OCI-LY7 (cell line): ENCODE measurements at regions not wholly inside any gene's neighbourhood (a gene's known extent, or its start where the extent isn't known, plus 50 kb on each side); places are given as distances from the start of the nearest gene placed in this dataset.

Experiments
- BruUV-seq: library from RNA; stranded (reverse); fragments of 400-500 nt; replicated peaks from 2 replicates; lab custom pipeline; 2021; lab: Mats Ljungman, UMichigan
- CTCF ChIA-PET: fragments of 300-600 bp; sonication (Branson Sonifier 250); formaldehyde crosslinking; loops from one replicate; lab custom pipeline; 2022; ENCODE audit warnings: antibody characterized with exemption; ENCODE audit not compliant: unreplicated experiment; lab: Charles Lee
- POLR2A ChIA-PET: fragments of 300-600 bp; sonication (Branson Sonifier 250); formaldehyde crosslinking; loops from one replicate; lab custom pipeline; 2022; ENCODE audit warnings: antibody characterized with exemption; lab: Charles Lee
- DNase-seq: peaks from one replicate; pipeline ENCODE4 v3.0.0-alpha.2; 2015; ENCODE audit warnings: low spot score
- H2AFZ ChIP-seq: fragments of 200-600 bp; sonication (generic), shearing (Covaris generic); 2 replicates; pipeline ENCODE4 v1.6.1; 2014; ENCODE audit warnings: mild to moderate bottlenecking, antibody characterized with exemption, low read length, moderate library complexity
- H3K27ac ChIP-seq: fragments of 200-600 bp; sonication (generic); 2 replicates; pipeline ENCODE4 v1.5.1; 2014; ENCODE audit warnings: mixed run types, low read depth, mild to moderate bottlenecking, moderate library complexity, low read length, inconsistent platforms; ENCODE audit not compliant: poor library complexity, severe bottlenecking
- H3K36me3 ChIP-seq: fragments of 200-600 bp; sonication (generic); 2 replicates; pipeline ENCODE4 v1.6.1; 2014; ENCODE audit warnings: mild to moderate bottlenecking, antibody characterized with exemption, low read length, moderate library complexity, mixed read lengths; ENCODE audit not compliant: insufficient read depth
- H3K4me1 ChIP-seq: fragments of 200-600 bp; sonication (generic); 2 replicates; pipeline ENCODE4 v1.5.1; 2014; ENCODE audit warnings: mild to moderate bottlenecking, low read length; ENCODE audit not compliant: insufficient read depth, poor library complexity, severe bottlenecking
- H3K4me2 ChIP-seq: fragments of 200-600 bp; sonication (generic); 2 replicates; pipeline ENCODE4 v1.6.1; 2014; ENCODE audit warnings: mild to moderate bottlenecking, low read length
- H3K4me3 ChIP-seq: fragments of 200-600 bp; sonication (generic); 2 replicates; pipeline ENCODE4 v1.5.1; 2014; ENCODE audit warnings: mild to moderate bottlenecking, low read depth, low read length; ENCODE audit not compliant: poor library complexity, severe bottlenecking
- H3K79me2 ChIP-seq: fragments of 200-600 bp; sonication (generic); 2 replicates; pipeline ENCODE4 v1.6.1; 2016; ENCODE audit warnings: low read depth, mild to moderate bottlenecking, low read length, moderate library complexity, mixed read lengths; ENCODE audit not compliant: insufficient read depth
- H3K9me2 ChIP-seq: fragments of 200-600 bp; sonication (generic); 2 replicates; pipeline ENCODE4 v1.6.1; 2016; ENCODE audit warnings: mild to moderate bottlenecking, low read length, mixed read lengths; ENCODE audit not compliant: insufficient read depth
- H3K9me3 ChIP-seq: fragments of 200-600 bp; sonication (generic); 2 replicates; pipeline ENCODE4 v1.6.1; 2014; ENCODE audit warnings: mild to moderate bottlenecking, mixed run types, low read length, mixed read lengths
- H4K20me1 ChIP-seq: fragments of 200-600 bp; sonication (generic); 2 replicates; pipeline ENCODE4 v1.6.1; 2014; ENCODE audit warnings: mild to moderate bottlenecking, antibody characterized with exemption, low read length, moderate library complexity, mixed read lengths; ENCODE audit not compliant: insufficient read depth
- EZH2phosphoT487 ChIP-seq: fragments of 200-600 bp; sonication (generic); IDR thresholded peaks from 2 replicates; pipeline ENCODE4 v1.6.1; 2018; ENCODE audit warnings: low read depth, borderline replicate concordance, mild to moderate bottlenecking, mixed run types, antibody characterized with exemption, low read length, moderate library complexity, mixed read lengths
- intact Hi-C: fragments of 100-400 bp; cut with micrococcal nuclease; formaldehyde crosslinking; loops from one replicate; pipeline ENCODE4 v1.10.0; 2022; ENCODE audit not compliant: unreplicated experiment
- TF ChIP-seq, protein P1 (sequence below): fragments of 200-600 bp; sonication (generic); conservative IDR thresholded peaks from 2 replicates; pipeline ENCODE4 v1.5.1; 2014; ENCODE audit warnings: mild to moderate bottlenecking, antibody characterized with exemption, low read length, moderate library complexity, mixed read lengths

DNA sequence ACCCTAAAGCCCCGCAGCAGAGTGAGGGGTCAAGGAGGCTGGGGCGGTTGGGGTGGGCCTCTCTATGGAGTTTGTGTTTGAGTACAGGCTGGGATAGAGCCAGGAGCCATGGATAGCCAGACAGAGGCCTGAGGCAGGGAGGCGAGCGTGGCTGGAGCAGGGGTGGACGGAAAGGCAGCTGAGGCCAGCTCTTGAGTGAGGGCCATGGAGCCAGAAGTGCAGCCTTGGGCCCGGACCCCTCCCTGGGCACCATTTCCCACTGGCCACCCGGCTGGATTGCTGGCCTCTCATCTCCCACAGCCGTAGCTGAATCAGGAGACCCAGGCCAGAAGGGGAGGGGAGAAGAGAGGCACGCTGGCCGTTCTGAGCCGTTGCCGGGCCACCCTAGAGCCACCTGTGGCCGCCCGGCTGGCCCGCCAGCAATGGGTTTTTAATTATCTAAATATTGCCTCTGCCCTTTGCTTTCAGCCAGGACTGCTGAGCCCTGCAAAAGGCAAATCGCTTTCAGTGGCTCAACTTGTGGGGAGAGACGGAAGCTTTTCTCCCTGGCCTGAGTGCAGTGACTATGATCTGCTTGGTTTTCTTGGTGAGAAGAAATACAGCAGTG lies 75.2 kb upstream of the GSE1 start:
- Histone ChIP-seq H3K4me3 (no peak overlapping the region), H4K20me1 (no peaks in the 10 kb centered on the region), H3K9me3 (no peaks in the 10 kb centered on the region), H3K36me3 (no peaks in the 10 kb centered on the region), H3K4me2 (no peak overlapping the region), H3K9me2 (no peaks in the 10 kb centered on the region), H2AFZ (no peak overlapping the region), H3K27ac (no peak overlapping the region), H3K4me1 (no peaks in the 10 kb centered on the region), H3K79me2 (no peaks in the 10 kb centered on the region)
- ChIA-PET CTCF (no interaction called here), POLR2A (no interaction called here)
- TF ChIP-seq, protein P1, sequence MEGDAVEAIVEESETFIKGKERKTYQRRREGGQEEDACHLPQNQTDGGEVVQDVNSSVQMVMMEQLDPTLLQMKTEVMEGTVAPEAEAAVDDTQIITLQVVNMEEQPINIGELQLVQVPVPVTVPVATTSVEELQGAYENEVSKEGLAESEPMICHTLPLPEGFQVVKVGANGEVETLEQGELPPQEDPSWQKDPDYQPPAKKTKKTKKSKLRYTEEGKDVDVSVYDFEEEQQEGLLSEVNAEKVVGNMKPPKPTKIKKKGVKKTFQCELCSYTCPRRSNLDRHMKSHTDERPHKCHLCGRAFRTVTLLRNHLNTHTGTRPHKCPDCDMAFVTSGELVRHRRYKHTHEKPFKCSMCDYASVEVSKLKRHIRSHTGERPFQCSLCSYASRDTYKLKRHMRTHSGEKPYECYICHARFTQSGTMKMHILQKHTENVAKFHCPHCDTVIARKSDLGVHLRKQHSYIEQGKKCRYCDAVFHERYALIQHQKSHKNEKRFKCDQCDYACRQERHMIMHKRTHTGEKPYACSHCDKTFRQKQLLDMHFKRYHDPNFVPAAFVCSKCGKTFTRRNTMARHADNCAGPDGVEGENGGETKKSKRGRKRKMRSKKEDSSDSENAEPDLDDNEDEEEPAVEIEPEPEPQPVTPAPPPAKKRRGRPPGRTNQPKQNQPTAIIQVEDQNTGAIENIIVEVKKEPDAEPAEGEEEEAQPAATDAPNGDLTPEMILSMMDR: no peak
- no peak for DNase-seq
- intact Hi-C loops: no loop called here
- BruUV-seq: no TSS peak

DNA sequence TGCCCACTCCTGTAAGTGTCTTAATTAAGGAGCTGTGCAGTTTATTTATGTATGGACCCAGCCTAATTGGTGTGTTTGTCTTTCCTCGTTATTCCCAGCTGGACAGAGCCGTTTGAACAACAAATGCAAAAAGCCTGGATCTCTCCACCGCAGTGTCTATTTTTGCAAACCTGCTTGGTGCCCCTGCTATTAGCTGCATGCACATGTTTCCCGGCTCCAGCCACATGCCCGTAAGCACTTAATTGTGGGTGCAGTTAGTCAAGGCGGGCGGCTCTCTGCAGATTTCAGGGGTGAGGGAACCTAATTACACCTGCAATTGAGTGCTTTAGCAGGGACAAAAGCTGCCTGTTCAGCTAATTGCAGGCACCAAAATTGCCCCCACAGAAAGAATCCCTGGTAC lies 74.0 kb upstream of the GSE1 start:
- Histone ChIP-seq H3K9me2 (no peaks in the 10 kb centered on the region), H3K9me3 (no peaks in the 10 kb centered on the region), H3K27ac (no peak overlapping the region), H3K36me3 (no peaks in the 10 kb centered on the region), H3K4me3 (no peak overlapping the region), H3K4me1 (no peaks in the 10 kb centered on the region), H4K20me1 (no peaks in the 10 kb centered on the region), H3K4me2 (no peak overlapping the region), H3K79me2 (no peaks in the 10 kb centered on the region), H2AFZ (no peak overlapping the region)
- intact Hi-C loops: no loop called here
- BruUV-seq: no TSS peak
- CTCF ChIA-PET: interaction anchor here (1.5 kb wide), 1 partner anchor 10 kb away, joined by 5 read pairs; no protein-coding TSS in a partner anchor
- POLR2A ChIA-PET: interaction anchor here (0.8 to 1.1 kb wide), 2 partner anchors 10 to 13 kb away, joined by 3 to 4 read pairs; no protein-coding TSS in a partner anchor
- TF ChIP-seq, protein P1: no peak
- no peak for TF ChIP-seq EZH2phosphoT487
- DNase-seq: no peak

DNA sequence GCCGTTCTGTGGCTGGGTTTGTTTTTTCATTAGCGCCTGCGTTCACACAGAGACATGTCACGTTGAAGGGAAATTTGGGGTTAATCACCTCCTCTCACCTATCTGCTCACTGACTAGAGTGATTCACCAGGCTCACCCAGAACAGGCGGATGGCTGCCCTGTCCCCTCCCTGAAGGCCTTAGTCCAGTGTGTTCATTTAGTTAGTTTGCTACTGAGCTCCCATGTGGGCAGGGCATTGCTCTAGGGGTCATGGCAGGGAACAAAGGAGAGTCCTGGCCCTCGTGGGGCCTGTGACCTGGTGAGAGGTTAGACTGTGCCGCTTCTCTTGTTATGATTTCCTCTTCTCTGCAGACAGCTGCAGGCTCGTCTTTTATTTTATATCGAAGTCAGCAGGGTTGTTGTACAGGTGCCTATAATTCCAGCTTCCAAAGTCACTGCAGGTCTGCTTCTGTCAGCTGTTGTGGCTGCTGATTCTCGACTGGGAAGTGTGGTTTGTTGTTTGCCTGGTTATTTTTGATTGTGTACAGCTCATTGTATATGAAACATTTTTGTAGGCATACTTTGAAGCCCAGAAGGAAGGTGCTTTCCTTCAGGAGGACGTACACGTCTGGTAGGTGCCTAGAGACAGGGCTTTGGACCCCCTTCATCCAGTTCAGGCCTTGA lies 73.4 kb upstream of the GSE1 start:
- intact Hi-C loops: no loop called here
- Histone ChIP-seq H3K9me2 (no peaks in the 10 kb centered on the region), H3K36me3 (no peaks in the 10 kb centered on the region), H3K79me2 (no peaks in the 10 kb centered on the region), H3K27ac (no peak overlapping the region), H4K20me1 (no peaks in the 10 kb centered on the region), H3K4me1 (no peaks in the 10 kb centered on the region), H3K4me2 (no peak overlapping the region), H2AFZ (no peak overlapping the region), H3K9me3 (no peaks in the 10 kb centered on the region), H3K4me3 (no peak overlapping the region)
- TF ChIP-seq, protein P1: no peak
- TF ChIP-seq EZH2phosphoT487: no peak
- ChIA-PET CTCF (interaction anchor here (1.5 kb wide), 1 partner anchor 11 kb away, joined by 5 read pairs; no protein-coding TSS in a partner anchor), POLR2A (interaction anchor here (1.1 kb wide), 1 partner anchor 12 kb away, joined by 4 read pairs; no protein-coding TSS in a partner anchor)
- no peak for DNase-seq
- BruUV-seq: no TSS peak
